Heart left ventricle (tissue), 13 donors: ENCODE measurements at regions not wholly inside any gene's neighbourhood (a gene's known extent, or its start where the extent isn't known, plus 50 kb on each side); places are given as distances from the start of the nearest gene placed in this dataset.

Experiments used
- POLR2A ChIP-seq, 2 donors: fragments of 450-650 bp; IDR thresholded peaks; one replicate each; pipeline ENCODE4 v1.6.1; 2017; ENCODE audit warnings: antibody characterized with exemption in 2 of 2, mild to moderate bottlenecking in 2 of 2, moderate library complexity in 2 of 2
- TF ChIP-seq, protein P1 (sequence below), 12 donors: fragments of 200-600 bp; sonication (generic) in 4 of 12; IDR thresholded peaks; one replicate each; pipeline versions ENCODE4 v1.5.0 to v1.8.0; 2018 to 2022; ENCODE audit warnings: antibody characterized with exemption in 12 of 12, mild to moderate bottlenecking in 5 of 12
- donor health status: ischemic (EF 13 %, LVEDD 7.1; RV severe dilation, severe dysfunction).
- donor health status: DM: no; HTN: yes; CAD: no.
- donor health status: DM: no; HTN: no; CAD: no.
- donor health status: ischemic (EF 25% LVEDD 6.9; RV normal size, moderate dysfunction).
- donor health status: ischemic (EF 25% LVEDD 5.7; RV mildly dilated, moderate dysfunction).
- donor health status: ischemic (EF 35%, LVEDD 5.7; RV mildly dilated, moderate dysfunction).
- donor health status: nonischemic (EF 11% LVEDD 7.7; RV severe dilation, severe dysfunction).
- donor health status: DM: yes; HTN: yes; CAD: no.
- donor health status: PGD.
- donor health status: ischemic (EF 29% LVEDD 5.4; RV normal size, mild dysfunction).
- donor health status: nonischemic (EF 23%, LVEDD 6.1; RV moderate dilation, normal function).

- TF ChIP-seq POLR2A (IDR thresholded peaks at IDR 0.05): no peak
- TF ChIP-seq, protein P1, sequence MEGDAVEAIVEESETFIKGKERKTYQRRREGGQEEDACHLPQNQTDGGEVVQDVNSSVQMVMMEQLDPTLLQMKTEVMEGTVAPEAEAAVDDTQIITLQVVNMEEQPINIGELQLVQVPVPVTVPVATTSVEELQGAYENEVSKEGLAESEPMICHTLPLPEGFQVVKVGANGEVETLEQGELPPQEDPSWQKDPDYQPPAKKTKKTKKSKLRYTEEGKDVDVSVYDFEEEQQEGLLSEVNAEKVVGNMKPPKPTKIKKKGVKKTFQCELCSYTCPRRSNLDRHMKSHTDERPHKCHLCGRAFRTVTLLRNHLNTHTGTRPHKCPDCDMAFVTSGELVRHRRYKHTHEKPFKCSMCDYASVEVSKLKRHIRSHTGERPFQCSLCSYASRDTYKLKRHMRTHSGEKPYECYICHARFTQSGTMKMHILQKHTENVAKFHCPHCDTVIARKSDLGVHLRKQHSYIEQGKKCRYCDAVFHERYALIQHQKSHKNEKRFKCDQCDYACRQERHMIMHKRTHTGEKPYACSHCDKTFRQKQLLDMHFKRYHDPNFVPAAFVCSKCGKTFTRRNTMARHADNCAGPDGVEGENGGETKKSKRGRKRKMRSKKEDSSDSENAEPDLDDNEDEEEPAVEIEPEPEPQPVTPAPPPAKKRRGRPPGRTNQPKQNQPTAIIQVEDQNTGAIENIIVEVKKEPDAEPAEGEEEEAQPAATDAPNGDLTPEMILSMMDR (IDR thresholded peaks at IDR 0.05): no peak
These were observed 118.7 kb upstream of the ZBTB40 start for GRCh38 chr1:22332795-22333499.
